ENCODE measurements at regions not wholly inside any gene's neighbourhood (a gene's known extent, or its start where the extent isn't known, plus 50 kb on each side); places are given as distances from the start of the nearest gene placed in this dataset.

DNA sequence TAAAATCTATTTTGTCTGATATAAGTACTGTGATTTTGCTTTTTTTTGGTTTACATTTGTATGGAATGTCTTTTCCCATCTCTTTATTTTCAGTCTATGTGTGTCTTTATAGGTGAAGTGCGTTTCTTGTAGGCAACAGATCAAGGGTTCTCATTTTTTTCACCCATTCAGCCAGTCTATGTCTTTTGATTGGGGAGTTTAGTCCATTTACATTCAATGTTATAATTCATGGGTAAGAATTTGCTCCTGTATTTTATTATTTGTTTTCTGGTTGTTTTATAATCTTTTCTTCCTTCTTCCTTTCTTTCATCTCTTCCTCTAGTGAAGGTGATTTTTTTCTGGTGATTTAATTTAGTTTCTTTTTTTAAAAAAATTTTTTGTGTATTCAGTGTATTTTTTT lies 104.8 kb upstream of the TMEM229A start:
- H3K79me1 ChIP-seq (ENCODE audit: insufficient read depth, low read depth, low read length, poor library complexity, severe bottlenecking) = no peaks in the 10 kb centered on the region
- no peak overlapping the region for H3K4me2 ChIP-seq (ENCODE audit: insufficient read depth, insufficient read length, low read length)
- Mint-ChIP-seq H3K4me1 (peaks cover 4 to 7% of the 10 kb centered on the region in 2 experiments; a peak in 2 of 4 replicates), H3K9me3 (peaks cover 8 to 14% of the 10 kb centered on the region in 2 experiments), H3K27ac (no peak overlapping the region), H3K36me3 (ENCODE audit: insufficient read depth in 1 of 3, low read depth in 3 of 3) (peaks cover 0 to 15% (median 2%) of the 10 kb centered on the region in 3 experiments; a peak in 3 of 7 replicates), H3K4me3 (no peak overlapping the region), H3K27me3 (ENCODE audit: low read depth) (no peaks in the 10 kb centered on the region)
- H3K4me1 ChIP-seq (ENCODE audit: insufficient read depth, low read length) = no peaks in the 10 kb centered on the region; the same call in 1 of the 2 replicates
- no peak overlapping the region for H2BK12ac ChIP-seq (ENCODE audit: insufficient read length, low read depth, low read length)
- no peak overlapping the region for H2BK120ac ChIP-seq (ENCODE audit: low read depth, low read length, poor library complexity, severe bottlenecking)
- H2BK20ac ChIP-seq (ENCODE audit: low read depth, low read length, poor library complexity, severe bottlenecking) = no peak overlapping the region
- no peaks in the 10 kb centered on the region for H4K20me1 ChIP-seq (ENCODE audit: control insufficient read depth, insufficient read depth, insufficient read length)
- H3K9me3 ChIP-seq (ENCODE audit: control insufficient read depth, low read depth, low read length) = no peaks in the 10 kb centered on the region
- no peak overlapping the region for H4K91ac ChIP-seq (ENCODE audit: insufficient read length, low read depth, low read length)
- TF ChIP-seq, protein P1, sequence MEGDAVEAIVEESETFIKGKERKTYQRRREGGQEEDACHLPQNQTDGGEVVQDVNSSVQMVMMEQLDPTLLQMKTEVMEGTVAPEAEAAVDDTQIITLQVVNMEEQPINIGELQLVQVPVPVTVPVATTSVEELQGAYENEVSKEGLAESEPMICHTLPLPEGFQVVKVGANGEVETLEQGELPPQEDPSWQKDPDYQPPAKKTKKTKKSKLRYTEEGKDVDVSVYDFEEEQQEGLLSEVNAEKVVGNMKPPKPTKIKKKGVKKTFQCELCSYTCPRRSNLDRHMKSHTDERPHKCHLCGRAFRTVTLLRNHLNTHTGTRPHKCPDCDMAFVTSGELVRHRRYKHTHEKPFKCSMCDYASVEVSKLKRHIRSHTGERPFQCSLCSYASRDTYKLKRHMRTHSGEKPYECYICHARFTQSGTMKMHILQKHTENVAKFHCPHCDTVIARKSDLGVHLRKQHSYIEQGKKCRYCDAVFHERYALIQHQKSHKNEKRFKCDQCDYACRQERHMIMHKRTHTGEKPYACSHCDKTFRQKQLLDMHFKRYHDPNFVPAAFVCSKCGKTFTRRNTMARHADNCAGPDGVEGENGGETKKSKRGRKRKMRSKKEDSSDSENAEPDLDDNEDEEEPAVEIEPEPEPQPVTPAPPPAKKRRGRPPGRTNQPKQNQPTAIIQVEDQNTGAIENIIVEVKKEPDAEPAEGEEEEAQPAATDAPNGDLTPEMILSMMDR (conservative IDR thresholded peaks at IDR 0.05) = no peak
- H3K14ac ChIP-seq (ENCODE audit: insufficient read depth, low read length) = no peak overlapping the region
- no peak overlapping the region for H3K9ac ChIP-seq (ENCODE audit: extremely low read depth, insufficient read length, low read length)
- no CpG with 5 or more reads among the region's 1 CpG for WGBS (ENCODE audit: extremely low coverage, insufficient read length, low lambda C conversion rate)
- H3T11ph ChIP-seq (ENCODE audit: low read length) = no peak overlapping the region
- no peak overlapping the region for H3K18ac ChIP-seq (ENCODE audit: insufficient read length, low read depth, low read length)
- no peak overlapping the region for H3K27ac ChIP-seq (ENCODE audit: insufficient read length, low read depth, low read length)
- no peak overlapping the region for H3K23ac ChIP-seq (ENCODE audit: insufficient read length, low read depth, low read length)
- H2BK5ac ChIP-seq (ENCODE audit: insufficient read length, low read length) = no peak overlapping the region
- no peak overlapping the region for H3K4ac ChIP-seq (ENCODE audit: low read depth, low read length)
- no peaks in the 10 kb centered on the region for H3K23me2 ChIP-seq (ENCODE audit: insufficient read length, low read depth, low read length, poor library complexity, severe bottlenecking)
- H2BK15ac ChIP-seq (ENCODE audit: low read depth, low read length) = no peak overlapping the region
- no peak overlapping the region for H2AK5ac ChIP-seq (ENCODE audit: insufficient read length, low read length)
- H3K56ac ChIP-seq (ENCODE audit: insufficient read length, low read depth, low read length) = no peak overlapping the region
- no peak overlapping the region for H2AFZ ChIP-seq (ENCODE audit: low read length)
- H3K27me3 ChIP-seq (ENCODE audit: insufficient read depth, low read length) = no peaks in the 10 kb centered on the region
- no peaks in the 10 kb centered on the region for H3K79me2 ChIP-seq (ENCODE audit: insufficient read depth, low read length)
- DNase-seq = no peak
- no peak overlapping the region for H4K8ac ChIP-seq (replicated peaks; ENCODE audit: insufficient read length, low read depth, low read length)
- no peak overlapping the region for H4K5ac ChIP-seq (ENCODE audit: insufficient read length, low read depth, low read length)

All from H9 (cell line).